ENCODE measurements at regions not wholly inside any gene's neighbourhood (a gene's known extent, or its start where the extent isn't known, plus 50 kb on each side); places are given as distances from the start of the nearest gene placed in this dataset.

GRCh38 chr3:80232760-80233159 is 465.0 kb upstream of the ROBO1 start:
- Histone ChIP-seq H3K4me3 (ENCODE audit: low read depth in 1 of 3, low read length in 3 of 3) (no peak overlapping the region), H3K9ac (ENCODE audit: low read depth in 1 of 2, low read length in 2 of 2) (no peak overlapping the region), H3K36me3 (ENCODE audit: control insufficient read depth in 4 of 4, insufficient read depth in 3 of 4, low read depth in 1 of 4, low read length in 3 of 4) (no peaks in the 10 kb centered on the region), H3K9me3 (ENCODE audit: control insufficient read depth in 4 of 4, low read length in 3 of 4) (no peaks in the 10 kb centered on the region), H3K27ac (ENCODE audit: low read depth in 1 of 2, low read length in 2 of 2) (no peak overlapping the region), H3K27me3 (ENCODE audit: control insufficient read depth in 4 of 4, insufficient read depth in 4 of 4, low read length in 3 of 4) (no peaks in the 10 kb centered on the region), H3K4me1 (ENCODE audit: control insufficient read depth in 4 of 4, insufficient read depth in 4 of 4, low read length in 3 of 4) (no peaks in the 10 kb centered on the region)
- no peak for DNase-seq (ENCODE audit: low spot score)
- TF ChIP-seq, protein P1, sequence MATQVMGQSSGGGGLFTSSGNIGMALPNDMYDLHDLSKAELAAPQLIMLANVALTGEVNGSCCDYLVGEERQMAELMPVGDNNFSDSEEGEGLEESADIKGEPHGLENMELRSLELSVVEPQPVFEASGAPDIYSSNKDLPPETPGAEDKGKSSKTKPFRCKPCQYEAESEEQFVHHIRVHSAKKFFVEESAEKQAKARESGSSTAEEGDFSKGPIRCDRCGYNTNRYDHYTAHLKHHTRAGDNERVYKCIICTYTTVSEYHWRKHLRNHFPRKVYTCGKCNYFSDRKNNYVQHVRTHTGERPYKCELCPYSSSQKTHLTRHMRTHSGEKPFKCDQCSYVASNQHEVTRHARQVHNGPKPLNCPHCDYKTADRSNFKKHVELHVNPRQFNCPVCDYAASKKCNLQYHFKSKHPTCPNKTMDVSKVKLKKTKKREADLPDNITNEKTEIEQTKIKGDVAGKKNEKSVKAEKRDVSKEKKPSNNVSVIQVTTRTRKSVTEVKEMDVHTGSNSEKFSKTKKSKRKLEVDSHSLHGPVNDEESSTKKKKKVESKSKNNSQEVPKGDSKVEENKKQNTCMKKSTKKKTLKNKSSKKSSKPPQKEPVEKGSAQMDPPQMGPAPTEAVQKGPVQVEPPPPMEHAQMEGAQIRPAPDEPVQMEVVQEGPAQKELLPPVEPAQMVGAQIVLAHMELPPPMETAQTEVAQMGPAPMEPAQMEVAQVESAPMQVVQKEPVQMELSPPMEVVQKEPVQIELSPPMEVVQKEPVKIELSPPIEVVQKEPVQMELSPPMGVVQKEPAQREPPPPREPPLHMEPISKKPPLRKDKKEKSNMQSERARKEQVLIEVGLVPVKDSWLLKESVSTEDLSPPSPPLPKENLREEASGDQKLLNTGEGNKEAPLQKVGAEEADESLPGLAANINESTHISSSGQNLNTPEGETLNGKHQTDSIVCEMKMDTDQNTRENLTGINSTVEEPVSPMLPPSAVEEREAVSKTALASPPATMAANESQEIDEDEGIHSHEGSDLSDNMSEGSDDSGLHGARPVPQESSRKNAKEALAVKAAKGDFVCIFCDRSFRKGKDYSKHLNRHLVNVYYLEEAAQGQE (IDR thresholded peaks at IDR 0.05) = no peak
- TF ChIP-seq EGR1 (IDR thresholded peaks at IDR 0.05; ENCODE audit: low read depth in 2 of 2) = no peak
- no peak for TF ChIP-seq HNF4G (IDR thresholded peaks at IDR 0.05)
- TF ChIP-seq CTCF (IDR thresholded peaks at IDR 0.05; ENCODE audit: low read depth, low read length, missing input control) = no peak
- TF ChIP-seq, protein P2, sequence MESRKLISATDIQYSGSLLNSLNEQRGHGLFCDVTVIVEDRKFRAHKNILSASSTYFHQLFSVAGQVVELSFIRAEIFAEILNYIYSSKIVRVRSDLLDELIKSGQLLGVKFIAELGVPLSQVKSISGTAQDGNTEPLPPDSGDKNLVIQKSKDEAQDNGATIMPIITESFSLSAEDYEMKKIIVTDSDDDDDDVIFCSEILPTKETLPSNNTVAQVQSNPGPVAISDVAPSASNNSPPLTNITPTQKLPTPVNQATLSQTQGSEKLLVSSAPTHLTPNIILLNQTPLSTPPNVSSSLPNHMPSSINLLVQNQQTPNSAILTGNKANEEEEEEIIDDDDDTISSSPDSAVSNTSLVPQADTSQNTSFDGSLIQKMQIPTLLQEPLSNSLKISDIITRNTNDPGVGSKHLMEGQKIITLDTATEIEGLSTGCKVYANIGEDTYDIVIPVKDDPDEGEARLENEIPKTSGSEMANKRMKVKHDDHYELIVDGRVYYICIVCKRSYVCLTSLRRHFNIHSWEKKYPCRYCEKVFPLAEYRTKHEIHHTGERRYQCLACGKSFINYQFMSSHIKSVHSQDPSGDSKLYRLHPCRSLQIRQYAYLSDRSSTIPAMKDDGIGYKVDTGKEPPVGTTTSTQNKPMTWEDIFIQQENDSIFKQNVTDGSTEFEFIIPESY (IDR thresholded peaks at IDR 0.05) = no peak
- no peak for TF ChIP-seq RXRA (IDR thresholded peaks at IDR 0.05)
- TF ChIP-seq JUND (IDR thresholded peaks at IDR 0.05) = no peak
- TF ChIP-seq MAX (IDR thresholded peaks at IDR 0.05) = no peak
- no peak for TF ChIP-seq HNF4A (conservative IDR thresholded peaks at IDR 0.05)
- no peak for TF ChIP-seq NR2F2 (IDR thresholded peaks at IDR 0.05)
- no peak for TF ChIP-seq YY1 (IDR thresholded peaks at IDR 0.05)
- TF ChIP-seq SP1 (IDR thresholded peaks at IDR 0.05) = no peak
- TF ChIP-seq TAF1 (conservative IDR thresholded peaks at IDR 0.05) = no peak
- no peak for TF ChIP-seq RAD21 (IDR thresholded peaks at IDR 0.05)
- TF ChIP-seq FOXA2 (IDR thresholded peaks at IDR 0.05) = no peak
- no peak for TF ChIP-seq GABPA (IDR thresholded peaks at IDR 0.05 in 1 of 2, conservative IDR thresholded peaks at IDR 0.05 in 1 of 2)
- WGBS = 54% methylated on average over 5 of the region's 5 CpGs

- Histone ChIP-seq H3K4me1 (ENCODE audit: control insufficient read depth in 4 of 4, insufficient read depth in 4 of 4, low read length in 3 of 4) (no peaks in the 10 kb centered on the region), H3K27ac (ENCODE audit: low read depth in 1 of 2, low read length in 2 of 2) (no peak overlapping the region), H3K9ac (ENCODE audit: low read depth in 1 of 2, low read length in 2 of 2) (no peak overlapping the region), H3K36me3 (ENCODE audit: control insufficient read depth in 4 of 4, insufficient read depth in 3 of 4, low read depth in 1 of 4, low read length in 3 of 4) (no peaks in the 10 kb centered on the region), H3K27me3 (ENCODE audit: control insufficient read depth in 4 of 4, insufficient read depth in 4 of 4, low read length in 3 of 4) (no peaks in the 10 kb centered on the region), H3K4me3 (ENCODE audit: low read depth in 1 of 3, low read length in 3 of 3) (no peak overlapping the region), H3K9me3 (ENCODE audit: control insufficient read depth in 4 of 4, low read length in 3 of 4) (no peaks in the 10 kb centered on the region)
- TF ChIP-seq FOXA1 (IDR thresholded peaks at IDR 0.05) (no peak), JUND (IDR thresholded peaks at IDR 0.05) (no peak), HNF4A (conservative IDR thresholded peaks at IDR 0.05) (no peak), TAF1 (conservative IDR thresholded peaks at IDR 0.05) (no peak)
- TF ChIP-seq, protein P2 (IDR thresholded peaks at IDR 0.05) = no peak
- DNase-seq (ENCODE audit: low spot score) = no peak
- WGBS = 54% methylated on average over 2 of the region's 2 CpGs
These were observed 463.2 kb upstream of the ROBO1 start for GRCh38 chr3:80230962-80231361.
